GM21381 (cell line): ENCODE measurements at regions not wholly inside any gene's neighbourhood (a gene's known extent, or its start where the extent isn't known, plus 50 kb on each side); places are given as distances from the start of the nearest gene placed in this dataset.
"Not testable (repeated sequence)": the region's sequence is repeated elsewhere in the genome, so short reads cannot be mapped to it uniquely, and the experiment has no call there.

ENCODE experiments used
- ATAC-seq: cut with Tn5 transposase; IDR thresholded peaks from one replicate; pipeline ENCODE4 v1.9.1; 2021; ENCODE audit warnings: mild to moderate bottlenecking, moderate library complexity; ENCODE audit not compliant: unreplicated experiment

GRCh38 chr11:49817705-49818430 is 134.3 kb upstream of the OR4C13 start:
- ATAC-seq: not testable (repeated sequence)

- ATAC-seq: not testable (repeated sequence)
Measured at GRCh38 chr11:49823188-49823587, 129.0 kb upstream of the OR4C13 start.

GRCh38 chr11:49850541-49850940 is 101.7 kb upstream of the OR4C13 start:
- not testable (repeated sequence) for ATAC-seq

GRCh38 chr11:49851511-49851910 is 100.7 kb upstream of the OR4C13 start:
- ATAC-seq: no peak

GRCh38 chr11:49851971-49852389 is 100.2 kb upstream of the OR4C13 start:
- ATAC-seq: no peak

GRCh38 chr11:49888875-49889274 is 63.3 kb upstream of the OR4C13 start:
- not testable (repeated sequence) for ATAC-seq

- not testable (repeated sequence) for ATAC-seq
Measured at GRCh38 chr11:49891910-49892671, 60.1 kb upstream of the OR4C13 start.

- ATAC-seq: not testable (repeated sequence)
Measured at GRCh38 chr11:49893442-49893841, 58.7 kb upstream of the OR4C13 start.
